ENCODE measurements at regions not wholly inside any gene's neighbourhood (a gene's known extent, or its start where the extent isn't known, plus 50 kb on each side); places are given as distances from the start of the nearest gene placed in this dataset.

DNA sequence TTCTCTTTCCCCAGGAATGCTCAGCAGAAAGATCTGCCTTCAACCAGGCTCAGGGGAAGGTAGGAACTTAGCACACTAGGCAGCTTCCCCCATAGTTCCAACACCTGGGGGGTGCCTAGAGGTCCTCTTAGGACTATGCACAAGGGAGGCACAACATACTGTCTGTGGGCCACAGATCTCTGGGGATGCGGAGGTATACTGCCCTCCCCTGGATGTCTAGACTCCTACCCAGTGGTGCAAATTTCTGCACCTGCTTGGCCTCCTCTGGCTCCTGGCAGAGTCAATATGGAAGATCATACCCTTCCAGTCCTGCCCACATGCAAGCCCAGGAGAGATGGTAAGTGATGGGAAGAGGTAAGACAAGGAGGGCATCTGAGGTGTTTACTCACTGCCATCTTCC lies 247.5 kb upstream of the DAPK1 start:
- intact Hi-C loops (cut with micrococcal nuclease; ENCODE audit: unreplicated experiment) = no loop called here
- CTCF ChIA-PET = no interaction called here
- BruUV-seq (replicated peaks) = no TSS peak

DNA sequence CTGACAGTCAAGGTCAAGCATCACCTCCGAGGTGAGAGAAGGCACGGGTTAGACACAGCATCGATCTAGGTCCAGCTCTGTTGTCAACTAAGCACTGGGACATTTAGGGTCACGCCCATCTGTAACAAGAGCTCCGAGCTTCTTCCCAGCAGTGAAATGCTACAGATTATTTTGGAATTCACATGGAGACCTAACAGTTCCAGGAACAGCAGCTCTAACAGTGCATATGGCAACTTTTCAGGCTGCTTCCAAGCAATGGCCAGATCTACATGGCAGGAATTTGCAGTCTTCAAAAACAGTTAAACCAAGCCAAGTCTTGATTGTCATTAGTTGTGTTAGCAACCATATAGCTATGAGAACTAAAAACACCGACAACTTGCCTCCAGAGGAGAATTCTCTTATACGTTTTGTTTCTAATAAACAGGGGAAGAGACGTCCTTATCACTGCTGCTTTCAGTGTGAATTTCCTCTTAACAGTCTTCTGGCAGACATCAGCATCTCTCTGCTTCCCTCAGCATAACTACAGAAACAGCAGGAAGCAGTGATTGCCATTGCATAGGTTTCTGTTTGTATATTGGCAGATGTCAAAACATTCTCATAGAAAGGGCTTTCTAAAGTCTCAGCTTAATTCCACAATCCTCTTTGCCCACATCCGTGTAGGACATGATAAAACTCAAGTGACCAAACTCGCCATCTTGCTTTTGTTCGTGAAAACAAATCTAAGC lies 242.1 kb upstream of the DAPK1 start:
- Histone ChIP-seq H3K4me1 (replicated peaks; ENCODE audit: insufficient read depth) (no peaks in the 10 kb centered on the region), H3K9me2 (ENCODE audit: insufficient read depth) (no peaks in the 10 kb centered on the region), H3K4me2 (no peak overlapping the region), H3K36me3 (ENCODE audit: low read depth) (no peaks in the 10 kb centered on the region), H3K9me3 (ENCODE audit: insufficient read depth, low read depth) (no peaks in the 10 kb centered on the region), H3K4me3 (no peak overlapping the region), H3F3A (ENCODE audit: insufficient read depth, low read depth) (no peaks in the 10 kb centered on the region), H3K27me3 (ENCODE audit: insufficient read depth, low read depth) (no peaks in the 10 kb centered on the region), H3K27ac (no peak overlapping the region), H3K79me2 (ENCODE audit: low read depth) (no peaks in the 10 kb centered on the region), H4K20me1 (ENCODE audit: insufficient read depth) (no peaks in the 10 kb centered on the region), H2AFZ (no peak overlapping the region)
- CTCF ChIA-PET = no interaction called here
- POLR2A ChIA-PET (ENCODE audit: unreplicated experiment) = no interaction called here
- TF ChIP-seq, protein P1, sequence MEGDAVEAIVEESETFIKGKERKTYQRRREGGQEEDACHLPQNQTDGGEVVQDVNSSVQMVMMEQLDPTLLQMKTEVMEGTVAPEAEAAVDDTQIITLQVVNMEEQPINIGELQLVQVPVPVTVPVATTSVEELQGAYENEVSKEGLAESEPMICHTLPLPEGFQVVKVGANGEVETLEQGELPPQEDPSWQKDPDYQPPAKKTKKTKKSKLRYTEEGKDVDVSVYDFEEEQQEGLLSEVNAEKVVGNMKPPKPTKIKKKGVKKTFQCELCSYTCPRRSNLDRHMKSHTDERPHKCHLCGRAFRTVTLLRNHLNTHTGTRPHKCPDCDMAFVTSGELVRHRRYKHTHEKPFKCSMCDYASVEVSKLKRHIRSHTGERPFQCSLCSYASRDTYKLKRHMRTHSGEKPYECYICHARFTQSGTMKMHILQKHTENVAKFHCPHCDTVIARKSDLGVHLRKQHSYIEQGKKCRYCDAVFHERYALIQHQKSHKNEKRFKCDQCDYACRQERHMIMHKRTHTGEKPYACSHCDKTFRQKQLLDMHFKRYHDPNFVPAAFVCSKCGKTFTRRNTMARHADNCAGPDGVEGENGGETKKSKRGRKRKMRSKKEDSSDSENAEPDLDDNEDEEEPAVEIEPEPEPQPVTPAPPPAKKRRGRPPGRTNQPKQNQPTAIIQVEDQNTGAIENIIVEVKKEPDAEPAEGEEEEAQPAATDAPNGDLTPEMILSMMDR (conservative IDR thresholded peaks at IDR 0.05) = no peak
- intact Hi-C loops (cut with micrococcal nuclease; ENCODE audit: unreplicated experiment) = no loop called here
- BruUV-seq (replicated peaks) = no TSS peak
- no peak for DNase-seq

More for the DNA sequence above, 247.5 kb upstream of the DAPK1 start:
- peaks cover 5% of the 10 kb centered on the region; the same call in 1 of the 2 replicates for H3F3A ChIP-seq (ENCODE audit: insufficient read depth, low read depth)
- no peak overlapping the region for H3K4me2 ChIP-seq
- no peak for DNase-seq
- H3K27me3 ChIP-seq (ENCODE audit: insufficient read depth, low read depth) = no peaks in the 10 kb centered on the region
- TF ChIP-seq, protein P1 (conservative IDR thresholded peaks at IDR 0.05) = no peak
- no peak for TF ChIP-seq EZH2 (IDR thresholded peaks at IDR 0.05; ENCODE audit: low read depth)
- H2AFZ ChIP-seq = no peak overlapping the region
- no peaks in the 10 kb centered on the region for H3K9me3 ChIP-seq (ENCODE audit: insufficient read depth, low read depth)
- H4K20me1 ChIP-seq (ENCODE audit: insufficient read depth) = no peaks in the 10 kb centered on the region
- POLR2A ChIA-PET (ENCODE audit: unreplicated experiment) = no interaction called here
- no peak overlapping the region for H3K4me3 ChIP-seq
- H3K4me1 ChIP-seq (replicated peaks; ENCODE audit: insufficient read depth) = peaks cover 6% of the 10 kb centered on the region
- no peak overlapping the region for H3K27ac ChIP-seq
- no peaks in the 10 kb centered on the region for H3K36me3 ChIP-seq (ENCODE audit: low read depth)
- no peaks in the 10 kb centered on the region for H3K9me2 ChIP-seq (ENCODE audit: insufficient read depth)
- H3K79me2 ChIP-seq (ENCODE audit: low read depth) = no peaks in the 10 kb centered on the region

DNA sequence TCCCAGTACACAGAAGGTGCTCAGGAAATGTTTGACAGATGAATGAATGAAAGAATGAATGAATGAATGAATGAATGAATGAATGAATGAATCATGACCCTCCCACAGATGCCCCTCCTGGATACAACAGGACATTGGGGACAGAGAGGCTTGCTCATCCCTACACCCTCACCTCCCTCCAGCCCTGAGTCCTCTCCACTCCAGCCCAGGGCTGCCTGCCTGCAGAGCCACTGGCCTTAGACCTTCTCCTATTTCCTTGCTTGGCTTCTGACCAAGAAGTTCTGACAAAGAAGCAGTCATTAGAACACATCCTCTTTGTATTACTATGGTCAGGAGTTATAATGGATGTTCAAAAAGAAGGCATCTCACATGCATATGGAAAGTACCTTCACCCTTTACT lies 240.7 kb upstream of the DAPK1 start:
- H3K27ac ChIP-seq = no peak overlapping the region
- H3K9me3 ChIP-seq (ENCODE audit: insufficient read depth, low read depth) = no peaks in the 10 kb centered on the region
- H3K27me3 ChIP-seq (ENCODE audit: insufficient read depth, low read depth) = no peaks in the 10 kb centered on the region
- ChIA-PET CTCF (no interaction called here), POLR2A (ENCODE audit: unreplicated experiment) (no interaction called here)
- H3K4me2 ChIP-seq = no peak overlapping the region
- intact Hi-C loops (cut with micrococcal nuclease; ENCODE audit: unreplicated experiment) = no loop called here
- no peak overlapping the region for H3K4me3 ChIP-seq
- H3K9me2 ChIP-seq (ENCODE audit: insufficient read depth) = no peaks in the 10 kb centered on the region
- H3K4me1 ChIP-seq (replicated peaks; ENCODE audit: insufficient read depth) = no peaks in the 10 kb centered on the region
- no peak for TF ChIP-seq EZH2 (IDR thresholded peaks at IDR 0.05; ENCODE audit: low read depth)
- TF ChIP-seq, protein P1 (conservative IDR thresholded peaks at IDR 0.05) = no peak
- H2AFZ ChIP-seq = no peak overlapping the region
- H3K36me3 ChIP-seq (ENCODE audit: low read depth) = no peaks in the 10 kb centered on the region
- no peaks in the 10 kb centered on the region for H3K79me2 ChIP-seq (ENCODE audit: low read depth)
- no TSS peak for BruUV-seq (replicated peaks)
- no peaks in the 10 kb centered on the region for H4K20me1 ChIP-seq (ENCODE audit: insufficient read depth)
- no peaks in the 10 kb centered on the region for H3F3A ChIP-seq (ENCODE audit: insufficient read depth, low read depth)
- no peak for DNase-seq
